ENCODE measurements at regions not wholly inside any gene's neighbourhood (a gene's known extent, or its start where the extent isn't known, plus 50 kb on each side); places are given as distances from the start of the nearest gene placed in this dataset.
"Not testable (repeated sequence)": the region's sequence is repeated elsewhere in the genome, so short reads cannot be mapped to it uniquely, and the experiment has no call there.

DNA sequence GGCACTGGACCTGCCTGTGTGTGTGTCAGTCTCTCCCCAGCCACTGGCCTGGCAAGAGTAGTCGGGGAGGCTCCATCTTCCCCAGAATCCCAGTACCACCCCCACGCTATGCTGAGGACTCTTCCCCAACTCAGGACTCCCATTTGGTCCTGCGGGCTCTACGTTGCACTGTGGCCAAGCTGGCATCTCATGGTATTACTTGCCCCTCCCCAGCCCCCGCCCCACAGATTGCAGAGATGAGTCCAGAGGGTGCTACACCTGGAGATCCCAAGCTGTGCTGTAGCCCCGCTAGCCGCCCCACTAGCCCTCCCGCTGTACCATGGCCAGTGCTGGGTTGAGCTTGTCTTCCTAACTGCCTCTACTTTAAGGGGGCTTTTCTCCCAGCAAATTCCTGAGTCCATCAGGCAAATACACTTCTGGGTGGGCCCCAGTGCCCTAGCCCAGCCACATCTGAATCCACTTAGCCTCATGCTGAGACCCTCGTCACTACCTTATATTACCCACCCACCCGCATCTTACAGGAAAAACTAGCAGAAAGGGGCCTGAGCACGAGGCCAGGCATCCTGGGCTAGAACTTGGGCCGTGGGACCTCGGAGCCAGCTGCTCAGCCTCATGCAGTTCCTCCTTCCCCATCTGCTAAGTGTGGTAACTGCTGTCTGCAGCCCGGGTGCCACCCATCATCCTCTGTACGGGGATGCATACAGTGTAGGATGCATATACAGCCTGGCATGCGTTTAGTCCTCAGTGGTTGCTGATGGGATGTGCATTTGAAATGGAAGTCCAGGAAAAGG lies 65.8 kb upstream of the CACUL1 start:
- Histone ChIP-seq H3K36me3 (no peaks in the 10 kb centered on the region), H3K27me3 (replicated peaks) (no peaks in the 10 kb centered on the region), H3K4me3 (no peak overlapping the region), H3K9me3 (replicated peaks) (no peaks in the 10 kb centered on the region), H3K4me1 (replicated peaks) (no peaks in the 10 kb centered on the region), H3K27ac (no peak overlapping the region)
- no peak for DNase-seq (ENCODE audit: low read depth in 1 of 2, low spot score in 2 of 2)

DNA sequence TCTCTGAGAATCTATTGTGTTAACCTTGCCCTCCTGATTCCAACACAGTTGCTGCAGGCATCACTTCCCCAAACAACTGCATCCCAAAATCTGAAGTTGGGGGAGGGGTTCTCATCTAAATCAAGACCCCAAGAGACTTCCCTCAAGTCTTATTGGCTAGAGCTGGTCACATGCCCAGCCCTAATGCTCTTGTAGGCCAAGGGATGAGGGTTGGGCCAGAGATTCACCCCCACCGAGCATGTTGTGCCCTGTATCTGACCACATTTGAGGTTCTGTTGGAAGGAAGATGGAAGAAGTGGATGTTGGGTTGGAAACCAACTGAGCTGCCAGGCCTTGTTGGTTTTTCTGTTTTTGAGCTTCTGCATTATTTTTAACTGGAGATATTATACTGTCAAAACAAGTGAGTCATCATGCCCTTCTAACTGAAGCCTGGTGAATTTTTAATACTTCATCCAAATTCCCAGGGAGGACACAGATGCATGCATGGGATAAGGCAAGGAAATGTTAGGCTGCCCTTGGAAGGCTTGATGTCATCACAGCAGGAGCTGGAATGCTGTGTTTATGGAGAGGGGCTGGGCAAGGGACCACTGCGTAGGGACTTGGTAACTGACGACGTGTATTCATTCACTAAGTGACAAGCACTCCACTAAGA lies 68.6 kb upstream of the CACUL1 start:
- H3K36me3 ChIP-seq, result no peaks in the 10 kb centered on the region
- DNase-seq (ENCODE audit: low read depth in 1 of 2, low spot score in 2 of 2), result no peak
- no peaks in the 10 kb centered on the region for H3K9me3 ChIP-seq (replicated peaks)
- no peaks in the 10 kb centered on the region for H3K4me1 ChIP-seq (replicated peaks)
- no peaks in the 10 kb centered on the region for H3K27me3 ChIP-seq (replicated peaks)
- no peak overlapping the region for H3K4me3 ChIP-seq
- no peak overlapping the region for H3K27ac ChIP-seq

GRCh38 chr10:118827053-118827452 lies 72.3 kb upstream of the CACUL1 start:
- Histone ChIP-seq H3K36me3 (no peaks in the 10 kb centered on the region), H3K4me1 (replicated peaks) (no peaks in the 10 kb centered on the region), H3K27me3 (replicated peaks) (no peaks in the 10 kb centered on the region), H3K4me3 (no peak overlapping the region), H3K9me3 (replicated peaks) (no peaks in the 10 kb centered on the region), H3K27ac (no peak overlapping the region)
- DNase-seq (ENCODE audit: low read depth in 1 of 2, low spot score in 2 of 2), result no peak

- H3K27ac ChIP-seq, result no peak overlapping the region
- DNase-seq (ENCODE audit: low read depth in 1 of 2, low spot score in 2 of 2), result no peak
- no peak overlapping the region for H3K4me3 ChIP-seq
- H3K4me1 ChIP-seq (replicated peaks), result no peaks in the 10 kb centered on the region
- H3K36me3 ChIP-seq, result no peaks in the 10 kb centered on the region
- no peaks in the 10 kb centered on the region for H3K27me3 ChIP-seq (replicated peaks)
- H3K9me3 ChIP-seq (replicated peaks), result no peaks in the 10 kb centered on the region
These were observed 72.8 kb upstream of the CACUL1 start for GRCh38 chr10:118827466-118828155.

- H3K4me3 ChIP-seq, result no peak overlapping the region
- H3K9me3 ChIP-seq (replicated peaks), result no peaks in the 10 kb centered on the region
- no peaks in the 10 kb centered on the region; the same call in none of the 2 replicates for H3K27me3 ChIP-seq (replicated peaks)
- DNase-seq (ENCODE audit: low read depth in 1 of 2, low spot score in 2 of 2), result no peak
- H3K36me3 ChIP-seq, result no peaks in the 10 kb centered on the region
- H3K27ac ChIP-seq, result no peak overlapping the region
- no peaks in the 10 kb centered on the region for H3K4me1 ChIP-seq (replicated peaks)
These were observed 77.5 kb upstream of the CACUL1 start for GRCh38 chr10:118832241-118832651.

- not testable (repeated sequence) for DNase-seq (ENCODE audit: low read depth in 1 of 2, low spot score in 2 of 2); H3K36me3 ChIP-seq; H3K4me3 ChIP-seq; H3K27ac ChIP-seq; H3K4me1 ChIP-seq (replicated peaks); H3K9me3 ChIP-seq (replicated peaks); H3K27me3 ChIP-seq (replicated peaks)
These were observed 79.6 kb upstream of the CACUL1 start for GRCh38 chr10:118834370-118834769.

DNA sequence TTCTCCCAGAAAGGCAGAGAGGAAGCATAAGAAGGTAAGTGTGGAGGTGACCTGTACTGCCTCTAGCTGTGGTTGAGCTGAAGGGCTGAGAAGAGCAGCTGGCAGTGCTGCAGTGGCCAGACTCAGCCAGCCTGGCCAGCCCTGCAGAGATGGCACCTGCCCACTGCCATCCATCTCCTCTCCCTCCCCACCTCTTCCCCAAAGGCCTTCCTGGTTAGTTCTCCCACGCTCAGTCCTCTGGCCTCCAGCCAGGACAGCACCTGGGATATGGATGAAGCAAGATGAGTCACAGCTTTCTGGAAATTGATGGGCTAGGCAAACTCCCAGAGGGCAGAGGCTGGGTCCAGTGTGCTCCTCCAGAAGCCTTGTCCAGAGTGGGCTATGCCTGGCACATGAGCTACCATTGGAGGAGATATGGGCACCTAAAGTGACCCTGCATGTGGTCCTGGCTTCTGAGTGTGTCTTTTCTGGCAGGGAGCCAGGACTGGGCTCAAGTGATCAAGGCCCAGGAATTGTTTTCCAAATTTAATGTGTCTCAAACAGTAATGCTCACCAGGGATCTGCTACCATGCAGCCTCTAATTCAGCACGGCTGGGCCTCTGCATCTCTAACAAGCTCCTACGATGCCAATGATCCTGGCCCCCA lies 81.0 kb upstream of the CACUL1 start:
- Histone ChIP-seq H3K4me1 (replicated peaks) (no peaks in the 10 kb centered on the region), H3K36me3 (no peaks in the 10 kb centered on the region), H3K9me3 (replicated peaks) (no peaks in the 10 kb centered on the region), H3K27ac (no peak overlapping the region), H3K4me3 (no peak overlapping the region), H3K27me3 (replicated peaks) (no peaks in the 10 kb centered on the region; the same call in none of the 2 replicates)
- no peak for DNase-seq (ENCODE audit: low read depth in 1 of 2, low spot score in 2 of 2)

- Histone ChIP-seq H3K4me3 (no peak overlapping the region), H3K36me3 (no peaks in the 10 kb centered on the region), H3K4me1 (replicated peaks) (no peaks in the 10 kb centered on the region), H3K27ac (no peak overlapping the region), H3K9me3 (replicated peaks) (no peaks in the 10 kb centered on the region), H3K27me3 (replicated peaks) (no peaks in the 10 kb centered on the region; the same call in none of the 2 replicates)
- no peak for DNase-seq (ENCODE audit: low read depth in 1 of 2, low spot score in 2 of 2)
These were observed 83.6 kb upstream of the CACUL1 start for GRCh38 chr10:118838364-118838763.

DNA sequence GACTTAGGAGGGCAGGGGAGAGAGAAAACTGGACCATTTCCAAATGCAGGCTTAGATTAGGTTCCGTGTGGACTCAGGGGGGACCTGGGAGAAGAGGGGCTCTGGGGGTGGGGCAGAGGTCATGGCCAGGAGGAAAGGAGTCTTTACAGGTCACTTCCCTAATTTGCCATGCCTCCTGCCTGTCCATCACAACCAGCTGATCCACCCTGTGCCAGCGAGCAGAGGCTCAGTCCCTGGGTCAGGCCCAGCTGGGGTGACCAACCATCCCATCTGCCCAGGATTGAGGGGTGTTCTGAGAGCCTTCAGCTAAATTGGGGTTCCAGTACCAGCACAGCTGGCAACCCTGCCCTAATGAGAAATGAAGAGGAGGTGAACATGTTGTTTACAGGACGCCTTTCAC lies 84.6 kb upstream of the CACUL1 start:
- H3K9me3 ChIP-seq (replicated peaks), result no peaks in the 10 kb centered on the region
- H3K4me1 ChIP-seq (replicated peaks), result no peaks in the 10 kb centered on the region
- no peak overlapping the region for H3K27ac ChIP-seq
- H3K4me3 ChIP-seq, result no peak overlapping the region
- H3K36me3 ChIP-seq, result no peaks in the 10 kb centered on the region
- H3K27me3 ChIP-seq (replicated peaks), result no peaks in the 10 kb centered on the region; the same call in none of the 2 replicates
- no peak for DNase-seq (ENCODE audit: low read depth in 1 of 2, low spot score in 2 of 2)

DNA sequence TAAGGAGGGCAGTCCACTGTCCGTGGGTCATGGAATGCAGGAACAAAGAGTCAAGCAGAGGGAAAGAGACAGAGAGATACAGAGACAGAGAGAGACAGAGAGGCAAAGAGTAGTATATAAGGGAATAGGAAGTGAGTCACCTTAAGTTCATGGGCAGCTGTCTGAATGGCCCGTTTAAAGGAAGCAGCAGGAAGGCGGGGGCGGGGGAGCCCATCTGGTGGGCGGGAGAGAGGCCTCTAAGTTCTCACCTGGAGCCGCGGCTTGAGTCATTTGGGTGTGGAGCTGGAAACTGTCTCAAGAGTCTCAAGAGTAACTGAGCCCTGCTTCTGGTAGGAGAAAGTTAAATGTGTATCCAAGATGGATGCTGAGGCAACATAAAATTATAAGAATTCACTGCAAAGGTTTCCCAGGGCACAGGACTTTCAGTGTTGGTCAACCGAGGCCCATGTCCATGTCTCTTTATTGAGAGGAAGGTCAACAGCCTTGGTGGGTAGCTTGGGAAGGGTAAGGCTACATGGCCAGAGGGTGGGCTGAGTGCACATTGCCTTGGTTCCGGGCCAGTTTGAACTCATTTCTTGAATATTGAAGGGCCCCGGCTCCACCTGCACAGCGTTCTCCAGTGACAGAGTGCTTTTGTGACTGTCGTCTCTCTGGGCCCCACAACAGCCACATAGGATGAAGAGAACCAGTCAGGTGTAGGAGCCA lies 85.5 kb upstream of the CACUL1 start:
- H3K27me3 ChIP-seq (replicated peaks), result no peaks in the 10 kb centered on the region; the same call in none of the 2 replicates
- no peaks in the 10 kb centered on the region for H3K36me3 ChIP-seq
- no peaks in the 10 kb centered on the region for H3K9me3 ChIP-seq (replicated peaks)
- DNase-seq (ENCODE audit: low read depth in 1 of 2, low spot score in 2 of 2), result no peak
- no peaks in the 10 kb centered on the region for H3K4me1 ChIP-seq (replicated peaks)
- no peak overlapping the region for H3K27ac ChIP-seq
- no peak overlapping the region for H3K4me3 ChIP-seq

DNA sequence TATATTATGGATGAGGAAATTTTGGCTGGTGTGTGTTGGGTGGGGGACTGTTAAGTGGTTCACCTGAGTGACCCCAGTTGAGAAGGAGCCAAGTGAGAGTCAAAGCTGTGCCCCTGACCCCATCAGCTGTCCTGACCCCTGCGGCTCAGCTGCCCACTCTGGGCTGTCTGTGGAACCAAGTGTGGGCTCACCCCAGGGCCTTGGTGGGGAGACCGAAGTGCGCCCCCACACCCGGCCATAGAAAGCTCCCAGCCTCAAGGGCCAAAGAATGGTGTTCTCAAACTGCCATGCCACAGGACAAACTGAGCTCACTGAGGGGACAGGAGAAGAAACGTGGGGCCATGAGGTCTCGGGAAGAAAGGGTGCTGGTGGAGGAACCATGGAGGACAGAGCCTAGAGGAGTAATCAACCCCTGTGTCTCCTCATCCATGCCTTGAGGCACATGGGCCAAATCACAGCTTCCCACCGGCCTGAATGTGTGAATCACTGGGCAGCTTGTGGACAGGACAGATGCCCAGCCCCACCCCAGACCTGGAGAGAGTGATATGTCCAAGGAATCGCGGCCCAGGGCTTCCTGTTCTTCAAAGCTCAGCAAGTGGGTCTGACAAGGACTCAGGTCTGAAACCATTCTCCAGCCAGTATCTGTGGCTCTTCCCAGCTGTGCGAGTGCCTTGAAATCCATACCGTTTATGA lies 86.2 kb upstream of the CACUL1 start:
- no peak overlapping the region for H3K4me3 ChIP-seq
- H3K36me3 ChIP-seq, result no peaks in the 10 kb centered on the region
- DNase-seq (ENCODE audit: low read depth in 1 of 2, low spot score in 2 of 2), result no peak
- no peaks in the 10 kb centered on the region for H3K4me1 ChIP-seq (replicated peaks)
- H3K9me3 ChIP-seq (replicated peaks), result no peaks in the 10 kb centered on the region
- no peak overlapping the region for H3K27ac ChIP-seq
- no peaks in the 10 kb centered on the region; the same call in none of the 2 replicates for H3K27me3 ChIP-seq (replicated peaks)

GRCh38 chr10:118841881-118842605 lies 87.3 kb upstream of the CACUL1 start:
- no peaks in the 10 kb centered on the region for H3K36me3 ChIP-seq
- H3K9me3 ChIP-seq (replicated peaks), result no peaks in the 10 kb centered on the region
- no peaks in the 10 kb centered on the region; the same call in 1 of the 2 replicates for H3K27me3 ChIP-seq (replicated peaks)
- H3K4me3 ChIP-seq, result no peak overlapping the region
- H3K27ac ChIP-seq, result no peak overlapping the region
- no peaks in the 10 kb centered on the region for H3K4me1 ChIP-seq (replicated peaks)
- no peak for DNase-seq (ENCODE audit: low read depth in 1 of 2, low spot score in 2 of 2)

Data from SJSA1 (cell line).